ENCODE measurements at regions not wholly inside any gene's neighbourhood (a gene's known extent, or its start where the extent isn't known, plus 50 kb on each side); places are given as distances from the start of the nearest gene placed in this dataset.
"Not testable (repeated sequence)": the region's sequence is repeated elsewhere in the genome, so short reads cannot be mapped to it uniquely, and the experiment has no call there.

- DNase-seq: no peak
Observed at GRCh38 chr9:31715250-31715649, 669.2 kb upstream of the ACO1 start.

- DNase-seq: no peak
Observed at GRCh38 chr9:31719262-31719661, 665.2 kb upstream of the ACO1 start.

- no peak for DNase-seq
Observed at GRCh38 chr9:31730398-31730797, 654.0 kb upstream of the ACO1 start.

- DNase-seq: no peak
Observed at GRCh38 chr9:31733166-31733565, 651.3 kb upstream of the ACO1 start.

- DNase-seq: no peak
Observed at GRCh38 chr9:31736581-31737179, 647.8 kb upstream of the ACO1 start.

GRCh38 chr9:31740705-31741104, 643.7 kb upstream of the ACO1 start:
- no peak for DNase-seq

- DNase-seq: no peak
Observed at GRCh38 chr9:31744589-31744988, 639.9 kb upstream of the ACO1 start.

GRCh38 chr9:31745468-31745867, 639.0 kb upstream of the ACO1 start:
- no peak for DNase-seq

GRCh38 chr9:31745886-31746285, 638.6 kb upstream of the ACO1 start:
- no peak for DNase-seq

- no peak for DNase-seq
Observed at GRCh38 chr9:31753756-31754155, 630.7 kb upstream of the ACO1 start.

- DNase-seq: no peak
Observed at GRCh38 chr9:31759703-31760102, 624.7 kb upstream of the ACO1 start.

- DNase-seq: not testable (repeated sequence)
Observed at GRCh38 chr9:31774021-31774420, 610.4 kb upstream of the ACO1 start.

GRCh38 chr9:31774571-31774970, 609.9 kb upstream of the ACO1 start:
- no peak for DNase-seq

GRCh38 chr9:31776471-31776870, 608.0 kb upstream of the ACO1 start:
- DNase-seq: no peak

- DNase-seq: no peak
Observed at GRCh38 chr9:31783491-31783890, 601.0 kb upstream of the ACO1 start.

GRCh38 chr9:31790720-31791119, 593.7 kb upstream of the ACO1 start:
- DNase-seq: no peak

- DNase-seq: no peak
Observed at GRCh38 chr9:31799953-31800609, 584.4 kb upstream of the ACO1 start.

- DNase-seq: no peak
Observed at GRCh38 chr9:31807574-31808256, 576.7 kb upstream of the ACO1 start.

GRCh38 chr9:31808766-31809165, 575.7 kb upstream of the ACO1 start:
- DNase-seq: no peak

- DNase-seq: no peak
Observed at GRCh38 chr9:31820426-31820825, 564.0 kb upstream of the ACO1 start.

GRCh38 chr9:31821583-31821982, 562.9 kb upstream of the ACO1 start:
- DNase-seq: no peak

GRCh38 chr9:31823365-31823764, 561.1 kb upstream of the ACO1 start:
- no peak for DNase-seq

- no peak for DNase-seq
Observed at GRCh38 chr9:31824860-31825259, 559.6 kb upstream of the ACO1 start.

Data from nucleus accumbens (tissue), 56 donors.